Smooth muscle cell of the brain vasculature (primary cell): ENCODE measurements at regions not wholly inside any gene's neighbourhood (a gene's known extent, or its start where the extent isn't known, plus 50 kb on each side); places are given as distances from the start of the nearest gene placed in this dataset.
"Not testable (repeated sequence)": the region's sequence is repeated elsewhere in the genome, so short reads cannot be mapped to it uniquely, and the experiment has no call there.

Experiments used
- DNase-seq: peaks from one replicate; pipeline ENCODE4 v3.0.0-alpha.2; 2012; ENCODE audit warnings: low read depth, low spot score

GRCh38 chr10:125554016-125554703 lies 128.8 kb downstream of the TEX36 start:
- DNase-seq: no peak

- DNase-seq: no peak
Measured at GRCh38 chr10:125553091-125553490, 129.9 kb downstream of the TEX36 start.

- no peak for DNase-seq
Measured at GRCh38 chr10:125551247-125551646, 131.7 kb downstream of the TEX36 start.

- DNase-seq: no peak
Measured at GRCh38 chr10:125550362-125550761, 132.6 kb downstream of the TEX36 start.

DNA sequence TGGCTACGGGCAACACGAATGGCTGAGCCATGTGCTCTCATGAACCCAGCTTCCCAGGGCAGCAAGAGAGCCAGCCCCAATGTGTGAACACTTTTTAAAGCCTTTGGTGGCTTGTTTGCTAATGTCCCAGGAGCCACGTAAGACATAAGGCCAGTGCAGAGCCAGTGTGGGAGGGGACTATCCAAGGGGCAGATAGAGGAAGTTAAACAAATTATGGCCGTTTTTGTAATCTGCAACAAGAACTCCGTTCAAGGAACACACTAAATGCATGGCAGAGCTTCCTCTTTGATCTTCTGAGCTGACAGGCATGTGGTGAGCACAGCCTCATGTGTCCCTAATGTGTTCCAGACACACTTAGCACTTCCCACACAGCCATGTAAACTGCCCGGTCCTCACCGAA lies 133.3 kb downstream of the TEX36 start:
- no peak for DNase-seq

GRCh38 chr10:125548878-125549277 lies 134.1 kb downstream of the TEX36 start:
- no peak for DNase-seq

GRCh38 chr10:125548356-125548755 lies 134.6 kb downstream of the TEX36 start:
- DNase-seq: no peak

GRCh38 chr10:125547010-125547650 lies 135.8 kb downstream of the TEX36 start:
- DNase-seq: no peak

- no peak for DNase-seq
Measured at GRCh38 chr10:125543796-125544195, 139.2 kb downstream of the TEX36 start.

DNA sequence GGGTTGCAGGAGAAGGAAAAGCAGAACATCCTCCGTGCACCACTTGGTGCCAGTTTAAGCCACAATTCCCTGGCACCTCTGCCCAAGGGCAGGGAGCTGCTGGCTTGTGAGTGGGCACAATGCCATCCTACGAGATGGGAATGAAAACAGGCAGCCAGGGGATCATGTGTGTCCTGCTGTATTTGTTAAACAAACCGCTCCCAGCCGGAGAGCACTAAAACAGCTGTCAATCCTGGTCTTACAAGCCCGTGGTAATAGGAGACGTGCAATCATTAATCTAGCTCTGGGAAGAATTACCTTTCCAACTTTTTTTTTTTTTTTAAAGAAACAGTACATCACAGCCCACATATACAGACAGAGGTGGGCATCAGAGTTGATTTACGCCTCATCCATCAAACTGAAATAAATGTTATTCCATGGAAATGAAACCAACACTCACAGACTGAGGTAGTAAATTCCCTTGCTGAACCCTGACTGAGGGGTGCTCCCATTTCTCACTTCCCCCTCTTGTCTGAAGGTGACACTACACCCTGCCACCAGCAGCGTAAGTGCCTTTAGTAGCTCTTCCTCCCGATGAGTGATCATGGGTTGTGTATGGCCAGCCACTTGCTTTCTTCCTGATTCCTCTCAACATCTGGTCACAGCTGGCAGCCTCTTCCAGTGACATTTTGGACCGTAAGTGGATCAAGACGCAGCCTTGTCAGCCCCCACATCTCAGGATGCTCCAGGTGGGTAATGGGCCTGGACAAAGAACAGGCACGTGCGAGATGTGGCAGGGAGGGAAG lies 143.8 kb downstream of the TEX36 start:
- no peak for DNase-seq

DNA sequence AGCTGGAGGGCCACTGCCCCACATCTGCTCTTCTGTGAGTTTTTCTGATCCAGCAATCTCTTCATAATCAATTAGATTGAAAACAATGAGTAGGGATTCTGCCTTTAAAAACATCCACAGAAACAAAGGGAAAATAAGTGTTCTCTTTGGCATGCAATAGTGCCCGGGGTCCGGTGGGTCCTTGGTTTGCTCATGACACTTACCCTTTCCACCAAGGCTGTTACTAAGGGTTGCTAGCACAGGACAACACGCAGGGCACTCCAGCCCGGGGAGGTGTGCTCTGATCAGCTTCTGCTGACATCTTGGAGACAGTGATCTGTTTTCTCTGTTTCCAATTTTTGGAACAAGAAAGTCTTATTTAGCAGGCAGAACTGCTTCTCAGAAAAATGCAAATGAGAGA lies 146.7 kb downstream of the TEX36 start:
- DNase-seq: no peak

- no peak for DNase-seq
Measured at GRCh38 chr10:125535559-125535958, 147.4 kb downstream of the TEX36 start.

DNA sequence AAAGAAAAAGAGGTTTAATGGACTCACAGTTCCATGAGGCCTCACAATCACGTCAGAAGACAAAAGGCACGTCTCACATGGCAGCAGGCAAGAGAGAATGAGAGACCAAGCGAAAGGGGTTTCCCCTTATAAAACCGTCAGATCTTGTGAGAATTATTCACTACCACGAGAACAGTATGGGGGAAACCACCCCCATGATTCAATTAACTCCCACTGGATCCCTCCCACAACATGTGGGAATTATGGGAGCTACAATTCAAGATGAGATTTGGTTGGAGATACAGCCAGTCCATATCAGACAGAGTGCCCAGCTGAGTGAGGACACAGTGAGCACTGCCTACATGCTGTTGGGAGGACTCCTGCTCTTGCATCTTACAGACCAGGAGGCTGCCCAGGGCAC lies 148.4 kb downstream of the TEX36 start:
- DNase-seq: no peak

GRCh38 chr10:125533866-125534265 lies 149.1 kb downstream of the TEX36 start:
- DNase-seq: no peak

DNA sequence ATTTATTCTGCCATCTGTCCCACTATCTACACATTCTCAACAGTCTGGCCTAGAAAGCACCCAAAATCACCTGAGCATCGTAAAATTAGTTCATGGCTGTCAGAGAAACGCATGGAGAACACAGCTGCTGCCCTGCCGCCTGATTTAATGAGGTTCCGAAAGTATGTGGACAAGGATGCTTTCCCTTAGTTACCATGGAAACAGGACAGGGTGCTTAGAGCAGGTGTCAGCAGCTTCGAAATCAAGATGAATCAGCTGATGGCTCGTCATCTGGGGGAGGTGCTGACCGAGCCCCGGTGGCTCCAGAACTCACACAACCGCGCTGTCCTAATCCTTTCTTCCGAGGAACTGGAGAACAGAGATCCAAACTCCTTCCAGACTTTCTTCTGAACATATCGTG lies 151.5 kb downstream of the TEX36 start:
- no peak for DNase-seq

DNA sequence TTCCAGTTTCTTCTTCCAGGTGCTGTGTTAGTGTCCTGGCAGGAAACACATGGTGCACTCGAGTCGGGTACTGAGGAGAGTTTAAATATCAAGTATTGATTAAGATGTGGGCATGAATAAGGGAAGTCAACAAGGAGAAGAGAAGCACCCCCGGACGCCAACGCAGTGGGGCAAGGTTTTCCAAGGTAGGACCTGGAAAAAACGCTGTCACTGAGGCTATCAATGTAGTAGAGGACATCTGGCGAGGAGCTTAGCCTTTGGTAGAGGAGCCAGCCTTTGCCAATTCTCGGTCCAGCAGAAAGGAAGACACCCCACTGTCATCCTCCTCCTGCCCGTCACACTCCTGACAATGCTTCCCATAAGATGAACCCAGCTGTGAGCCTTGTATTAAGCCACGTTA lies 159.6 kb downstream of the TEX36 start:
- no peak for DNase-seq

DNA sequence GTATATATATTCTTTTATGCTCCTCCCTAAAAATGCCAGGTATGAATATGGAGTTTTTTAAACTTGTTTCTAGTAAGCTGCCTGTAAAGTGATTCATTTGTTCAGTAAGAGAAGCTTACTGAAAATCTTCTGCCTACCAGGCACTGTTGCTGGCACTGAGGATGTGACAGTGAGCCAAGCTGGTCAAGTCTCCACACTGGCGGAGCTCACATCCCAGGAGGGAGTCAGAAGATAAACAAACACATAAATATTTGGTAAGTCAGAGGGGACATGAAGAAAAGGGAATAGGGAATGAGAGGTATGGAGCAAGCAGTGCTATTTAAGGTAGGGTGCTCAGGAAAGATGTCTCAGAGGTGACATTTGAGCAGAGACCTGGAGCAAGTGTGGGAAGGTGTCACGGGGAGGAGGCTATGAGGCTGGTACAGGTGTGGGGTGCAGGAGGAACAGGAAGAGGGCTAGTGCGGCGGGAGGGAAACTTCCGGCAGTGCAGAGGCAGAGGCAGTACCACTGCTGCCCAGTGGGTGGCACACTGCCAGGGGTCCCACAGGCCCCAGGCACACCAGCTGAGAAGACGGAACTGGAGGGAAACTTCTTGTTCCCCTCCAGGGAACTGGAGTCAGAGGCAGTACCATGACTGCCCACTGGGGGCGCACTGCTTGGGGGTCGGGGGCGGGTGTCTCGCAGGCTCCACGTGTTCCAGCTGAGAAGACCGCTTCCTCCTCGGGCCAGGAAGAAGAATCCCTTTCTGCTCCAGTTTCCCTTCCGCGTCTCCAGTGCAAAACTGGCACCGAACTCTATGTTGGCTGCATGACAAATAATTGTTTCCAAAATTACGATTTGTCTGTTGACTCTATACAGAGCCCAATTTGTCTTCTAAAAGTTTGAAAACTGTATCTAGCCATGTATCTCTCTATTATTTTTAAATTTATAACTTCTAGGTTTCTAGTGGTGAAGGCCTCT lies 161.0 kb downstream of the TEX36 start:
- DNase-seq: no peak

DNA sequence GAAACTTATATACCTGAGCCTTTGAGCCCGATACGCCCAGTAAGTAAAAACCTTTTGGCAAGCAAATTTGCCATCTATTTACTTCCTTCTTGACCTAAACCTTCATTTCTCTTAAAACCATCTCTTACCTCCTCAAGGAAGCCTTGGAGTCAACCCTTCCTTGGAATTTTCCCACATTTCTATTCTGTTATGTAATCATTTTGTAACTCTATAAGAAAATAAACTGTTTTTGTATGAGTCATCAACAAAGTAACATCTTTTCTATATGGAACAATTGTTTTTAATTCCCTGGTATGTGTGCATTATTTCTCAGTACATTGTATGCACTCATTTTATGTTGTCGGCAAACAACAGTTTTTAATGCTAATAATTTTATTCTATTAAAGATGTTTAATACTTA lies 162.0 kb downstream of the TEX36 start:
- DNase-seq: no peak

GRCh38 chr10:125518397-125518796 lies 164.6 kb downstream of the TEX36 start:
- not testable (repeated sequence) for DNase-seq

DNA sequence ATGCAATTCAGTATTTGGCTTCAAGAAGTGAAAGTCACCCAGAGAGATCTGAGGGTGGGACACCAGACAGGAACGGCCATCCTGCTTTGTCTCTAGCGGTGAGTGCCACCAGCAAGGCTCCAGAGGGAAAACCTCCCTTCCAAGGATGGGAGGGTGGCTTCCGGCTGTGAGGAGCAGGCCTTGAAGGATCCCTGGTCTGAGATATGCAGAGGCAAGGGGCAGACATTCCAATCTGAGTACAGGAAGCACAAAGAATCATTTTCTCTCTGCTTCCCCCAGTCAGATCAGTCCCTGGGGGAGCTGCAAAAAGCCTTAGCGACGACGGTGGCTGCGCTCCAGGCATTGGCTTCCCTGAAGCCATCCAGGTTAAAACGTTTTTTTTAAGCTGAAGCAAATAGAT lies 167.4 kb downstream of the TEX36 start:
- no peak for DNase-seq
